WTC11 (cell line): ENCODE measurements at regions not wholly inside any gene's neighbourhood (a gene's known extent, or its start where the extent isn't known, plus 50 kb on each side); places are given as distances from the start of the nearest gene placed in this dataset.

Source experiments
- ATAC-seq: fragments of 200-7000 bp; cut with Tn5 transposase; 2 replicates; pipeline ENCODE4 v1.10.0; 2021; ENCODE audit warnings: mild to moderate bottlenecking, moderate library complexity
- CTCF ChIA-PET: fragments of 300-600 bp; sonication (Branson Sonifier 250); formaldehyde crosslinking; loops from one replicate; lab custom pipeline; 2021; ENCODE audit warnings: antibody characterized with exemption; lab: Charles Lee
- POLR2A ChIA-PET: fragments of 350-600 bp; sonication (Branson Sonifier 250); formaldehyde crosslinking; loops from one replicate; lab custom pipeline; 2021; ENCODE audit warnings: antibody characterized with exemption; lab: Charles Lee
- DNase-seq: peaks from one replicate; pipeline ENCODE4 v3.0.0; 2021; ENCODE audit warnings: low spot score
- H3K27ac Mint-ChIP-seq: 2 replicates; pipeline ENCODE4 v1.8.0; 2021; ENCODE audit warnings: mixed read lengths
- H3K27me3 Mint-ChIP-seq: 2 replicates; pipeline ENCODE4 v1.8.0; 2021; ENCODE audit warnings: low read depth, mild to moderate bottlenecking, moderate library complexity, mixed read lengths
- H3K36me3 Mint-ChIP-seq: 2 replicates; pipeline ENCODE4 v1.8.0; 2021; ENCODE audit warnings: mixed read lengths
- H3K4me1 Mint-ChIP-seq: 2 replicates; pipeline ENCODE4 v1.8.0; 2022; ENCODE audit warnings: mixed read lengths
- H3K4me3 Mint-ChIP-seq: 2 replicates; pipeline ENCODE4 v1.8.0; 2021; ENCODE audit warnings: mild to moderate bottlenecking, moderate library complexity, mixed read lengths
- H3K9me3 Mint-ChIP-seq: 2 replicates; pipeline ENCODE4 v1.8.0; 2021; ENCODE audit warnings: mixed read lengths
- ATF2 ChIP-seq: sonication (generic); formaldehyde crosslinking; IDR thresholded peaks from 2 replicates; pipeline ENCODE4 v1.8.1; 2022; ENCODE audit warnings: low read depth, missing genetic modification reagents, borderline replicate concordance
- CREM ChIP-seq: sonication (generic); formaldehyde crosslinking; IDR thresholded peaks from 2 replicates; pipeline ENCODE4 v1.8.1; 2022; ENCODE audit warnings: mild to moderate bottlenecking, missing genetic modification reagents, moderate library complexity
- CTCF ChIP-seq: fragments of 200-600 bp; IDR thresholded peaks from 2 replicates; pipeline ENCODE4 v1.8.0; 2022; ENCODE audit warnings: antibody characterized with exemption
- E2F4 ChIP-seq: sonication (generic); formaldehyde crosslinking; IDR thresholded peaks from 2 replicates; pipeline ENCODE4 v1.8.1; 2022; ENCODE audit warnings: low read depth, mild to moderate bottlenecking, moderate library complexity, missing genetic modification reagents, borderline replicate concordance
- EMX1 ChIP-seq: fragments of 250-450 bp; sonication (Bioruptor Pico); IDR thresholded peaks from 2 replicates; pipeline ENCODE4 v1.8.0; 2021; ENCODE audit warnings: mild to moderate bottlenecking
- ESRRA ChIP-seq: sonication (generic); formaldehyde crosslinking; IDR thresholded peaks from 2 replicates; pipeline ENCODE4 v1.8.1; 2022; ENCODE audit warnings: mild to moderate bottlenecking, missing genetic modification reagents, borderline replicate concordance
- FOXJ3 ChIP-seq: sonication (generic); formaldehyde crosslinking; IDR thresholded peaks from 2 replicates; pipeline ENCODE4 v1.9.0; 2021; ENCODE audit warnings: missing genetic modification reagents, mild to moderate bottlenecking, borderline replicate concordance
- GRHL2 ChIP-seq: fragments of 250-450 bp; sonication (Bioruptor Pico); IDR thresholded peaks from 2 replicates; pipeline ENCODE4 v1.8.0; 2022; ENCODE audit warnings: mild to moderate bottlenecking, moderate library complexity; ENCODE audit not compliant: insufficient replicate concordance, severe bottlenecking
- IRF2 ChIP-seq: sonication (generic); formaldehyde crosslinking; IDR thresholded peaks from 2 replicates; pipeline ENCODE4 v1.8.0; 2022; ENCODE audit warnings: low read depth, missing genetic modification reagents, borderline replicate concordance
- NR3C1 ChIP-seq: sonication (generic); formaldehyde crosslinking; conservative IDR thresholded peaks from 2 replicates; pipeline ENCODE4 v1.8.1; 2023; ENCODE audit warnings: low read depth, mild to moderate bottlenecking, missing genetic modification reagents
- PRRX2 ChIP-seq: fragments of 250-450 bp; sonication (Bioruptor Pico); IDR thresholded peaks from 2 replicates; pipeline ENCODE4 v1.8.0; 2021; ENCODE audit warnings: mild to moderate bottlenecking
- RORB ChIP-seq: fragments of 250-450 bp; sonication (Bioruptor Pico); IDR thresholded peaks from 2 replicates; pipeline ENCODE4 v1.9.0; 2021; ENCODE audit warnings: mild to moderate bottlenecking
- TCF7 ChIP-seq: sonication (generic); formaldehyde crosslinking; IDR thresholded peaks from 2 replicates; pipeline ENCODE4 v1.8.0; 2022; ENCODE audit warnings: mild to moderate bottlenecking, low read depth, missing genetic modification reagents, moderate library complexity
- ZNF263 ChIP-seq: sonication (generic); formaldehyde crosslinking; IDR thresholded peaks from 2 replicates; pipeline ENCODE4 v1.8.1; 2022; ENCODE audit warnings: low read depth, mild to moderate bottlenecking, moderate library complexity, missing genetic modification reagents
- ZNF317 ChIP-seq: sonication (generic); formaldehyde crosslinking; IDR thresholded peaks from 2 replicates; pipeline ENCODE4 v1.8.1; 2023; ENCODE audit warnings: low read depth, mild to moderate bottlenecking, moderate library complexity, missing genetic modification reagents, borderline replicate concordance
- ZNF532 ChIP-seq: fragments of 250-450 bp; sonication (Bioruptor Pico); IDR thresholded peaks from 2 replicates; pipeline ENCODE4 v1.9.0; 2021; ENCODE audit warnings: mild to moderate bottlenecking, borderline replicate concordance
- ZNF671 ChIP-seq: fragments of 250-450 bp; sonication (Bioruptor Pico); IDR thresholded peaks from 2 replicates; pipeline ENCODE4 v1.8.0; 2021; ENCODE audit warnings: mild to moderate bottlenecking
- TF ChIP-seq, protein P1 (sequence below): sonication (generic); formaldehyde crosslinking; conservative IDR thresholded peaks from 2 replicates; pipeline ENCODE4 v1.8.1; 2022; ENCODE audit warnings: mild to moderate bottlenecking, missing genetic modification reagents

- Mint-ChIP-seq H3K4me3 (no peak overlapping the region), H3K9me3 (peaks cover 45% of the 10 kb centered on the region), H3K36me3 (peaks cover 10% of the 10 kb centered on the region; the same call in 1 of the 2 replicates), H3K27ac (no peak overlapping the region), H3K4me1 (no peaks in the 10 kb centered on the region), H3K27me3 (no peaks in the 10 kb centered on the region)
- TF ChIP-seq FOXJ3 (CRISPR knock-in tag) (no peak), EMX1 (CRISPR knock-in tag) (no peak), PRRX2 (CRISPR knock-in tag) (no peak), E2F4 (CRISPR knock-in tag) (no peak), CTCF (no peak), ZNF317 (CRISPR knock-in tag) (no peak), TCF7 (CRISPR knock-in tag) (no peak), ESRRA (CRISPR knock-in tag) (no peak), ZNF671 (no peak), ATF2 (CRISPR knock-in tag) (no peak)
- TF ChIP-seq, protein P1, sequence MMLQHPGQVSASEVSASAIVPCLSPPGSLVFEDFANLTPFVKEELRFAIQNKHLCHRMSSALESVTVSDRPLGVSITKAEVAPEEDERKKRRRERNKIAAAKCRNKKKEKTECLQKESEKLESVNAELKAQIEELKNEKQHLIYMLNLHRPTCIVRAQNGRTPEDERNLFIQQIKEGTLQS (CRISPR knock-in tag) = no peak
- ATAC-seq (no peak), DNase-seq (no peak)
- ChIA-PET POLR2A (no interaction called here), CTCF (no interaction called here)
These were observed 509.5 kb downstream of the SLITRK1 start for GRCh38 chr13:83372786-83373185.

DNA sequence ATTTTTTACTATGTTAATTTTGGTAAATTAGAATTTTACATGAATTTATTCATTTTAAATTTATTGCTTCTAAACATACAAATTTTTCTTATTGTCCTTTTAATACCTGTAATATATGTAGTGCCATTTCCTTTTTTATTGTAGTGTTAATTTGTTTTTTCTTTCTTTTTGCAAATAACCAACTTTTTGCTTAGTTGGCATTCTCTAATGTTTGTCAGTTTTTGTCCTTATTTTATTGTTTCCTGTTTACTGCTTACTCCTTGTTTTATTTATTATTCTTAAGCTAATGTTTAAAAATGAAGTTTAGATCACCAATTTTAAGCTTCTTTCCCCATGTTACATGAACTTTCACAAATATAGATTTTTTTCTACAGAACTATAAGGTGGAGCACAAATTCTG lies 516.6 kb downstream of the SLITRK1 start:
- ChIA-PET POLR2A (no interaction called here), CTCF (no interaction called here)
- H3K9me3 Mint-ChIP-seq = peaks cover 20% of the 10 kb centered on the region
- H3K27me3 Mint-ChIP-seq = no peaks in the 10 kb centered on the region
- DNase-seq (no peak), ATAC-seq (no peak)
- TF ChIP-seq IRF2 (CRISPR knock-in tag) (no peak), NR3C1 (CRISPR knock-in tag) (no peak), CREM (CRISPR knock-in tag) (no peak), RORB (CRISPR knock-in tag) (no peak), E2F4 (CRISPR knock-in tag) (no peak), GRHL2 (CRISPR knock-in tag) (no peak), CTCF (no peak), ZNF532 (no peak), ZNF671 (no peak), ZNF263 (CRISPR knock-in tag) (no peak)
- no peak overlapping the region for H3K4me3 Mint-ChIP-seq
- H3K36me3 Mint-ChIP-seq = no peaks in the 10 kb centered on the region
- no peak overlapping the region for H3K27ac Mint-ChIP-seq
- no peaks in the 10 kb centered on the region for H3K4me1 Mint-ChIP-seq
